Common myeloid progenitor, CD34-positive (primary cell): ENCODE measurements at regions not wholly inside any gene's neighbourhood (a gene's known extent, or its start where the extent isn't known, plus 50 kb on each side); places are given as distances from the start of the nearest gene placed in this dataset.

Source experiments
- CTCF ChIA-PET: fragments of 350-600 bp; sonication (Branson Sonifier 250); formaldehyde crosslinking; loops from one replicate; lab custom pipeline; 2021; ENCODE audit warnings: antibody characterized with exemption; lab: Charles Lee
- POLR2A ChIA-PET: fragments of 350-600 bp; sonication (Branson Sonifier 250); formaldehyde crosslinking; loops from one replicate; lab custom pipeline; 2021; ENCODE audit warnings: antibody characterized with exemption; lab: Charles Lee
- DNase-seq, 3 donors: peaks; one replicate each; pipeline versions ENCODE4 v3.0.0 to v3.0.0-alpha.2; 2013
- H3K27ac ChIP-seq, 2 experiments: 1 replicate in 1 of 2; 2 replicates in 1 of 2; pipeline ENCODE4 v1.7.0; 2013; ENCODE audit warnings: inconsistent platforms in 2 of 2, low read length in 2 of 2, mild to moderate bottlenecking in 2 of 2, low read depth in 1 of 2, moderate library complexity in 1 of 2; ENCODE audit not compliant: severe bottlenecking in 2 of 2, insufficient read depth in 1 of 2, poor library complexity in 1 of 2
- H3K27me3 ChIP-seq, 5 experiments: replicated peaks in 2 of 5; 1 replicate in 3 of 5; 2 replicates in 2 of 5; pipeline versions ENCODE4 v1.6.1 to v1.7.0; 2013; ENCODE audit warnings: low read length in 4 of 5, mild to moderate bottlenecking in 2 of 5, moderate library complexity in 2 of 5, inconsistent platforms in 1 of 5; ENCODE audit not compliant: insufficient read depth in 5 of 5, control insufficient read depth in 4 of 5
- H3K36me3 ChIP-seq, 4 experiments: 1 replicate in 2 of 4; 2 replicates in 2 of 4; pipeline versions ENCODE4 v1.6.1 to v1.7.0; 2013; ENCODE audit warnings: low read length in 3 of 4, control low read depth in 1 of 4, mild to moderate bottlenecking in 1 of 4; ENCODE audit not compliant: control insufficient read depth in 4 of 4, insufficient read depth in 4 of 4
- H3K4me1 ChIP-seq, 4 experiments: 1 replicate in 3 of 4; 2 replicates in 1 of 4; pipeline versions ENCODE4 v1.6.1 to v1.7.1; 2013; ENCODE audit warnings: low read length in 3 of 4, mild to moderate bottlenecking in 3 of 4, control low read depth in 1 of 4, inconsistent platforms in 1 of 4, moderate library complexity in 1 of 4; ENCODE audit not compliant: control insufficient read depth in 4 of 4, insufficient read depth in 4 of 4; ENCODE audit errors: control extremely low read depth in 1 of 4
- H3K4me3 ChIP-seq, 7 experiments: 1 replicate in 4 of 7; 2 replicates in 3 of 7; pipeline versions ENCODE4 v1.5.1 to v1.7.0; 2013; ENCODE audit warnings: mild to moderate bottlenecking in 7 of 7, low read length in 6 of 7, moderate library complexity in 6 of 7, inconsistent platforms in 2 of 7, low read depth in 2 of 7, control low read depth in 1 of 7; ENCODE audit not compliant: insufficient read depth in 4 of 7, control insufficient read depth in 1 of 7; ENCODE audit errors: extremely low read depth in 1 of 7
- H3K9me3 ChIP-seq, 5 experiments: 1 replicate in 4 of 5; 2 replicates in 1 of 5; pipeline versions ENCODE4 v1.6.1 to v1.7.1; 2013; ENCODE audit warnings: low read length in 4 of 5, mild to moderate bottlenecking in 2 of 5, inconsistent platforms in 1 of 5, low read depth in 1 of 5, moderate library complexity in 1 of 5; ENCODE audit not compliant: control insufficient read depth in 4 of 5, insufficient read depth in 2 of 5; ENCODE audit errors: control extremely low read depth in 1 of 5
- WGBS: methylation state at CpG from one replicate; pipeline ENCODE4 v1.1.5; 2013; ENCODE audit not compliant: insufficient coverage; 5-methylcytosine and 5-hydroxymethylcytosine counted together

- Histone ChIP-seq H3K4me3 (no peak overlapping the region), H3K9me3 (peaks cover 0 to 3% (median under 1%) of the 10 kb centered on the region in 5 experiments), H3K36me3 (no peaks in the 10 kb centered on the region), H3K4me1 (peaks cover 0 to 4% (median 0%) of the 10 kb centered on the region in 4 experiments), H3K27ac (no peak overlapping the region), H3K27me3 (no peaks in the 10 kb centered on the region)
- WGBS: 100% methylated on average over 1 of the region's 2 CpGs
- CTCF ChIA-PET: interaction anchor here (0.9 to 1.3 kb wide), 3 partner anchors 12 to 156 kb away, joined by 3 read pairs; no protein-coding TSS in a partner anchor
- POLR2A ChIA-PET: interaction anchor here (0.6 kb wide), 1 partner anchor 85 kb away, joined by 7 read pairs; no protein-coding TSS in a partner anchor
- no peak for DNase-seq
Observed at GRCh38 chr4:11051181-11051580, 366.6 kb upstream of the CLNK start.

DNA sequence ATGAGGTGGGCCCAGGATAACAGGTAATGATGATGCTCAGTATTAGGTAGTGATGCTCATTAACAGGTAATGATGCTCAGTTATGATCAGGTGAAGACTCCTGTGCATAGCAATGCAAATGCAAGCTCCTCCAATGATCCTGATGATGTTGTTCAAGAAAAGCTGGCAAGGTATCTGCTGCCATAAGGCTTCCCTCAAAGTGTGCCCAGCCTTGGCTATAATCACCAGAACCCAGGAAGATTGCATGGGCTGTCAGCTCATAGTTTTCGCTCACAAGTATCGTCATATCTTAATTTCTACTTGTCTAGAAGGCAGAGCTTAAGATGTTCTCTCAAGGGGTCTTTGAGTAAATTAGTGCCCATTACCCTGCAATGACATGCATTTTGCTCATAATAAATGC lies 366.2 kb upstream of the CLNK start:
- H3K4me3 ChIP-seq: no peak overlapping the region
- 90% methylated on average over 2 of the region's 2 CpGs for WGBS
- CTCF ChIA-PET: interaction anchor here (0.9 to 1.3 kb wide), 3 partner anchors 11 to 155 kb away, joined by 3 read pairs; no protein-coding TSS in a partner anchor

DNA sequence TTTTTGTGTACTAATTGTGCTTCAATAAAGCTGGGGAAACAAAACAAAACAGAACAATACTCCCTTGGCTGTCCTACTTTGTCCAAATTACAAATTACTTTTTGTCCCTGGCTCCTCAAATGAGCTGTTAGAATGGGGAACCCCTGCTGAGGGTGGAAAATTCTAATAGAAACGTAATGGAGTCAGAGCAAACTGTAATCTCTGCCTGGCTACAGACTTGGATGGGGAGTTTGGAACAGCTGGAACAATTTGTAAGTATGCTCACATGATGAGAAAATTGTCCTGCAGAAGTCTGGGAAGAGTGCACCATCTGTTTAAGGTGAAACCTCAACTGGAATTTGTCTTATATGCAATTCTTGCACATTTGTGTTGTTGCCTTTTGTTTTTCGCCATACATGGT lies 364.4 kb upstream of the CLNK start:
- Histone ChIP-seq H3K36me3 (no peaks in the 10 kb centered on the region), H3K27ac (no peak overlapping the region), H3K4me1 (no peaks in the 10 kb centered on the region), H3K27me3 (no peaks in the 10 kb centered on the region), H3K9me3 (peaks cover 0 to 6% (median 3%) of the 10 kb centered on the region in 5 experiments), H3K4me3 (no peak overlapping the region)
- no peak for DNase-seq
- ChIA-PET POLR2A (no interaction called here), CTCF (interaction anchor here (1.5 kb wide), 1 partner anchor 10 kb away, joined by 4 read pairs; no protein-coding TSS in a partner anchor)
- WGBS: 100% methylated on average over 1 of the region's 2 CpGs

More for the DNA sequence above, 366.2 kb upstream of the CLNK start:
- Histone ChIP-seq H3K4me1 (peaks cover 0 to 4% (median 0%) of the 10 kb centered on the region in 4 experiments), H3K27ac (no peak overlapping the region), H3K9me3 (peaks cover 0 to 3% (median 3%) of the 10 kb centered on the region in 5 experiments), H3K27me3 (no peaks in the 10 kb centered on the region), H3K36me3 (no peaks in the 10 kb centered on the region)
- DNase-seq: no peak
- POLR2A ChIA-PET: no interaction called here

DNA sequence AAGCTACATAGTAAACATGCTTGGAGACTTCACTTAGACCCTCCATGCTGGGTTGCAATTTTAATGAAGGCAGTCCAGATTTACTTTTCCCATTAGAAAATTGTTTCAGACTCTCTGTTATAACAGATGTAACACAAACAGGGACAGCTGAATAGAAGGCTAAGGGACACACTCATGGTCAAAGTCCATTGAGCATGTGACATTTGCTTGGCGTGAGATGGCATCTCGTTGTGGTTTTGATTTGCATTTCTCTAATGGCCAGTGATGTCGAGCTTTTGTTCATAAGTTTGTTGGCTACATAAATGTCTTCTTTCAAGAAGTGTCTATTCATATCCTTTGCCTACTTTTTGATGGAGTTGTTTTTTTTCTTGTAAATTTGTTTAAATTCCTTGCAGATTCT lies 358.2 kb upstream of the CLNK start:
- ChIA-PET POLR2A (no interaction called here), CTCF (no interaction called here)
- H3K27ac ChIP-seq: no peak overlapping the region
- WGBS: 100% methylated on average over 3 of the region's 3 CpGs
- H3K9me3 ChIP-seq: peaks cover 0 to 6% (median 0%) of the 10 kb centered on the region in 5 experiments
- no peak for DNase-seq
- H3K4me1 ChIP-seq: peaks cover 0 to 20% (median 8%) of the 10 kb centered on the region in 4 experiments
- no peaks in the 10 kb centered on the region for H3K36me3 ChIP-seq
- H3K27me3 ChIP-seq: no peaks in the 10 kb centered on the region
- H3K4me3 ChIP-seq: no peak overlapping the region

DNA sequence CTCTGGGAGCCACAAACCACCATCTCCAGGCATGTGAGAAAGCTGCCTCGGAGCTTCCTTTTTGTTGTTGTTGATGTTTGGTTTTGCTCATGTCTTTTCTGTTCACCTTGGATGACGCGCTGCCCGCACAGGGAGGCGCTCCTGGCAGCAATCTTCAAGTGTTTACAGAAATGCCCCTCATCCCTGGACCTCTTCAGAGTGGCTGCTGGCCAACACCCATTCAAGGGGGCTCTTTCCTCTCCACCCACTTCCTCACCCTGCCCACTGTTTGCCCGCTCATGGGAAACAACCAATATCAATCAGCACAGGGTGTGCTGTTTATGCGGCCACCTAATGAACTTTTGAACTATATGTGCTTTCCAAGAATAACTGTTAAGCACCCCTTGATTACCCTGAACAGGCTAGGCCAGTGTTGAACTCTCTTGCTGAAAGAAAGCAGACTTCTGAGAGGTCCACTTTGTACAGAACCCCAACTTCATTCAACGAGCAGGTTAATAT lies 355.1 kb upstream of the CLNK start:
- CTCF ChIA-PET: interaction anchor here (1.5 kb wide), 1 partner anchor 11 kb away, joined by 3 read pairs; no protein-coding TSS in a partner anchor
- Histone ChIP-seq H3K27ac (no peak overlapping the region), H3K4me3 (peak overlapping the region in 1 of 7 experiments; percentile 38), H3K36me3 (no peaks in the 10 kb centered on the region), H3K27me3 (no peaks in the 10 kb centered on the region), H3K9me3 (no peaks in the 10 kb centered on the region), H3K4me1 (peaks cover 0 to 20% (median 8%) of the 10 kb centered on the region in 4 experiments)
- POLR2A ChIA-PET: no interaction called here
- peak in 2 of 3 donors; percentile 36 to 54 for DNase-seq
- 44% methylated on average over 6 of the region's 8 CpGs for WGBS

DNA sequence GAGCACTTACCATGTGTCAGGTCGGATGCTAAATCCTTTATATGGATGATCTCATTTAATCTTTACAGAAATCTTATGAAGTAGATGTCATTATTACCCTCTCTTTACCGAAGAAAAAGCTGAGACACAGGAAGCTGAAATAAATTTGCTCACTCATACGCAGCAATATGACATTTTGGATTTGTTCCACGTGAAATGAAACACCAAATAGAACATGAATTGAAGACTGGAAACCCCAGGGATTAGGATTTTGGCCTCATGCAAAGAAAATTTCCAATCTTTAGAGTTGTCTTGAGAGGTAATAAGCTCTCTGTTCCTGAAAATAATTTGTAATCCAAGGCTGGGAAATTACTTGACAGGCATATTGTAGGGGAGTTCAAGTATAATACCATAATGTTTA lies 354.4 kb upstream of the CLNK start:
- POLR2A ChIA-PET: no interaction called here
- H3K27ac ChIP-seq: no peak overlapping the region
- no peaks in the 10 kb centered on the region for H3K36me3 ChIP-seq
- CTCF ChIA-PET: interaction anchor here (0.8 to 1.5 kb wide), 2 partner anchors 12 to 15 kb away, joined by 3 read pairs; no protein-coding TSS in a partner anchor
- H3K9me3 ChIP-seq: no peaks in the 10 kb centered on the region
- H3K27me3 ChIP-seq: no peaks in the 10 kb centered on the region
- peak in 2 of 3 donors; percentile 41 to 47 for DNase-seq
- peaks cover 0 to 20% (median 8%) of the 10 kb centered on the region in 4 experiments for H3K4me1 ChIP-seq
- 11% methylated on average over 1 of the region's 4 CpGs for WGBS
- H3K4me3 ChIP-seq: no peak overlapping the region

DNA sequence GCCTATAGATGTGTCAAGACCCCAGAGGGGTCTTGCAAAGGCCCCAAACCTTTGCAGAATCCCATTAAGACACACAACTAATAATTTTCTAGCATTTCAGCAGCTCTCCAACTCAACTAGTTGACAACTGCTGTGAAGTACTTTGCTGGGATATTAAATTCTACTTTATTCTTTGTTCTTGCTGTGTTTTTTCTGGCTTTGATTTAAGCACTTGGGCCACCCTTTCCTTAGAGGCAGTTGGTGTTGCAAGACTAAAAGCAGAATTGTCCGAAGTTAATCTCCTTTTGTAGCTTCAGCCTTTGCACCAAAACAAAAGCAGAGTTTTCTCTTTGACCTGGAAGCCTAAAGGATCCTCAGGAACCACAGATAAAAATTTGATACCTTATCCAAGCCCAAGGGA lies 353.1 kb upstream of the CLNK start:
- H3K27ac ChIP-seq: no peak overlapping the region
- CTCF ChIA-PET: no interaction called here
- H3K9me3 ChIP-seq: peaks cover 0 to 2% (median under 1%) of the 10 kb centered on the region in 5 experiments
- no peaks in the 10 kb centered on the region for H3K36me3 ChIP-seq
- 100% methylated on average over 1 of the region's 1 CpG for WGBS
- no peaks in the 10 kb centered on the region for H3K27me3 ChIP-seq
- no peak overlapping the region for H3K4me3 ChIP-seq
- POLR2A ChIA-PET: no interaction called here
- no peak for DNase-seq
- H3K4me1 ChIP-seq: peaks cover 0 to 20% (median 8%) of the 10 kb centered on the region in 4 experiments
